ENCODE measurements at regions not wholly inside any gene's neighbourhood (a gene's known extent, or its start where the extent isn't known, plus 50 kb on each side); places are given as distances from the start of the nearest gene placed in this dataset.

- intact Hi-C loops (cut with DNase I): no loop called here
- Histone ChIP-seq H3K4me3 (no peak overlapping the region), H3K36me3 (no peaks in the 10 kb centered on the region), H3K4me1 (replicated peaks) (no peaks in the 10 kb centered on the region), H3K27ac (no peak overlapping the region), H3K27me3 (replicated peaks; ENCODE audit: insufficient read depth) (no peaks in the 10 kb centered on the region), H3K9me3 (no peaks in the 10 kb centered on the region)
- TF ChIP-seq CTCF (IDR thresholded peaks at IDR 0.05) (no peak), POLR2AphosphoS5 (IDR thresholded peaks at IDR 0.05) (no peak), POLR2A (IDR thresholded peaks at IDR 0.05) (no peak)
- no peak for DNase-seq (ENCODE audit: low spot score)
- WGBS: 76% methylated on average over 4 of the region's 4 CpGs
Measured at GRCh38 chr10:131513445-131513844, 201.9 kb upstream of the TCERG1L start.

- no peak overlapping the region for H3K27ac ChIP-seq
- no peak for DNase-seq (ENCODE audit: low spot score)
- no peak overlapping the region for H3K4me3 ChIP-seq
- no peaks in the 10 kb centered on the region for H3K9me3 ChIP-seq
- H3K36me3 ChIP-seq: no peaks in the 10 kb centered on the region
- no peak for TF ChIP-seq POLR2AphosphoS5 (IDR thresholded peaks at IDR 0.05)
- TF ChIP-seq POLR2A (IDR thresholded peaks at IDR 0.05): no peak
- no peak for TF ChIP-seq CTCF (IDR thresholded peaks at IDR 0.05)
- WGBS: 51% methylated on average over 8 of the region's 8 CpGs
- H3K4me1 ChIP-seq (replicated peaks): no peaks in the 10 kb centered on the region
- no peaks in the 10 kb centered on the region for H3K27me3 ChIP-seq (replicated peaks; ENCODE audit: insufficient read depth)
- intact Hi-C loops (cut with DNase I): no loop called here
Measured at GRCh38 chr10:131513901-131514300, 202.4 kb upstream of the TCERG1L start.

- intact Hi-C loops (cut with DNase I): no loop called here
Measured at GRCh38 chr10:131514454-131514853, 202.9 kb upstream of the TCERG1L start.

GRCh38 chr10:131516285-131516684, 204.8 kb upstream of the TCERG1L start:
- 91% methylated on average over 12 of the region's 12 CpGs for WGBS
- H3K36me3 ChIP-seq: no peaks in the 10 kb centered on the region
- intact Hi-C loops (cut with DNase I): no loop called here
- no peak for DNase-seq (ENCODE audit: low spot score)
- no peak overlapping the region for H3K27ac ChIP-seq
- no peaks in the 10 kb centered on the region for H3K9me3 ChIP-seq
- H3K4me3 ChIP-seq: no peak overlapping the region
- no peaks in the 10 kb centered on the region for H3K4me1 ChIP-seq (replicated peaks)
- no peaks in the 10 kb centered on the region for H3K27me3 ChIP-seq (replicated peaks; ENCODE audit: insufficient read depth)
- TF ChIP-seq POLR2AphosphoS5 (IDR thresholded peaks at IDR 0.05) (no peak), CTCF (IDR thresholded peaks at IDR 0.05) (no peak)

More at GRCh38 chr10:131514454-131514853, 202.9 kb upstream of the TCERG1L start:
- DNase-seq (ENCODE audit: low spot score): no peak
- Histone ChIP-seq H3K27ac (no peak overlapping the region), H3K36me3 (no peaks in the 10 kb centered on the region), H3K4me1 (replicated peaks) (no peaks in the 10 kb centered on the region), H3K9me3 (no peaks in the 10 kb centered on the region), H3K4me3 (no peak overlapping the region), H3K27me3 (replicated peaks; ENCODE audit: insufficient read depth) (no peaks in the 10 kb centered on the region)
- 26% methylated on average over 12 of the region's 12 CpGs for WGBS
- no peak for TF ChIP-seq POLR2AphosphoS5 (IDR thresholded peaks at IDR 0.05)
- no peak for TF ChIP-seq CTCF (IDR thresholded peaks at IDR 0.05)
- TF ChIP-seq POLR2A (IDR thresholded peaks at IDR 0.05): no peak

GRCh38 chr10:131517781-131518180, 206.3 kb upstream of the TCERG1L start:
- no peak overlapping the region for H3K4me3 ChIP-seq
- no peaks in the 10 kb centered on the region for H3K36me3 ChIP-seq
- no peak overlapping the region for H3K27ac ChIP-seq
- H3K9me3 ChIP-seq: no peaks in the 10 kb centered on the region
- intact Hi-C loops (cut with DNase I): no loop called here
- no peak for TF ChIP-seq POLR2AphosphoS5 (IDR thresholded peaks at IDR 0.05)
- no peak for TF ChIP-seq CTCF (IDR thresholded peaks at IDR 0.05)
- TF ChIP-seq POLR2A (IDR thresholded peaks at IDR 0.05): no peak
- no peak for DNase-seq (ENCODE audit: low spot score)
- 84% methylated on average over 17 of the region's 17 CpGs for WGBS
- no peaks in the 10 kb centered on the region for H3K4me1 ChIP-seq (replicated peaks)
- H3K27me3 ChIP-seq (replicated peaks; ENCODE audit: insufficient read depth): no peaks in the 10 kb centered on the region
